ENCODE measurements at regions not wholly inside any gene's neighbourhood (a gene's known extent, or its start where the extent isn't known, plus 50 kb on each side); places are given as distances from the start of the nearest gene placed in this dataset.

DNA sequence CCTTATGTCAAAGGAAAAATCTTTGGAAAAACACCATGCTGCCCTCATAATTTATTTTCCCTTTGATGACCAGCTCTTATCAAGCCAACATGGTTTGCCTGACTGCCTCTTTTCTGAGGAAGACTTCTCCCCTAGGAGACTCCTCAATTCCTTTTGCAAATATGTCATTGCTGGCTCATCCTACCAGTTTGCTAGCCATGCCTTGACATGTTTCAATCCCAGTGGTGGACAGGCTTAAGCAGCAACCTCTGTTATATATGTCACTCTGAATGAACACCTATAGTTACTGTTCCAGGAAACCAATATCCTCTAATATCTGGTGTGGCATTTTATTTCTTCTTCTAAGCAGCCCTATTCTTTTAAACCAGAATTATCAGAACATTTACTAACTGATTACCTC, 615.8 kb downstream of the HTR1A start:
- TF ChIP-seq, protein P1, sequence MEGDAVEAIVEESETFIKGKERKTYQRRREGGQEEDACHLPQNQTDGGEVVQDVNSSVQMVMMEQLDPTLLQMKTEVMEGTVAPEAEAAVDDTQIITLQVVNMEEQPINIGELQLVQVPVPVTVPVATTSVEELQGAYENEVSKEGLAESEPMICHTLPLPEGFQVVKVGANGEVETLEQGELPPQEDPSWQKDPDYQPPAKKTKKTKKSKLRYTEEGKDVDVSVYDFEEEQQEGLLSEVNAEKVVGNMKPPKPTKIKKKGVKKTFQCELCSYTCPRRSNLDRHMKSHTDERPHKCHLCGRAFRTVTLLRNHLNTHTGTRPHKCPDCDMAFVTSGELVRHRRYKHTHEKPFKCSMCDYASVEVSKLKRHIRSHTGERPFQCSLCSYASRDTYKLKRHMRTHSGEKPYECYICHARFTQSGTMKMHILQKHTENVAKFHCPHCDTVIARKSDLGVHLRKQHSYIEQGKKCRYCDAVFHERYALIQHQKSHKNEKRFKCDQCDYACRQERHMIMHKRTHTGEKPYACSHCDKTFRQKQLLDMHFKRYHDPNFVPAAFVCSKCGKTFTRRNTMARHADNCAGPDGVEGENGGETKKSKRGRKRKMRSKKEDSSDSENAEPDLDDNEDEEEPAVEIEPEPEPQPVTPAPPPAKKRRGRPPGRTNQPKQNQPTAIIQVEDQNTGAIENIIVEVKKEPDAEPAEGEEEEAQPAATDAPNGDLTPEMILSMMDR (IDR thresholded peaks at IDR 0.05), result no peak
- TF ChIP-seq ZFX (IDR thresholded peaks at IDR 0.05; ENCODE audit: borderline replicate concordance), result no peak

All from 22Rv1 (cell line).